Endothelial cell (in vitro differentiated cells): ENCODE measurements at regions not wholly inside any gene's neighbourhood (a gene's known extent, or its start where the extent isn't known, plus 50 kb on each side); places are given as distances from the start of the nearest gene placed in this dataset.
"Not testable (repeated sequence)": the region's sequence is repeated elsewhere in the genome, so short reads cannot be mapped to it uniquely, and the experiment has no call there.

Source experiments
- DNase-seq: peaks from one replicate; pipeline ENCODE4 v3.0.0; 2021; ENCODE audit warnings: low spot score
- H3K27ac Mint-ChIP-seq: one replicate; pipeline ENCODE4 v1.8.0; 2021; ENCODE audit warnings: mixed read lengths, inconsistent platforms; ENCODE audit not compliant: unreplicated experiment
- H3K27me3 Mint-ChIP-seq: one replicate; pipeline ENCODE4 v1.8.0; 2021; ENCODE audit warnings: mild to moderate bottlenecking, moderate library complexity, mixed read lengths, inconsistent platforms; ENCODE audit not compliant: unreplicated experiment
- H3K36me3 Mint-ChIP-seq: one replicate; pipeline ENCODE4 v1.8.0; 2021; ENCODE audit warnings: mild to moderate bottlenecking, low read depth, mixed read lengths, inconsistent platforms; ENCODE audit not compliant: unreplicated experiment
- H3K4me1 Mint-ChIP-seq: one replicate; pipeline ENCODE4 v1.8.0; 2021; ENCODE audit warnings: mild to moderate bottlenecking, mixed read lengths, inconsistent platforms; ENCODE audit not compliant: unreplicated experiment
- H3K4me3 Mint-ChIP-seq: one replicate; pipeline ENCODE4 v1.8.0; 2021; ENCODE audit warnings: mild to moderate bottlenecking, mixed read lengths, inconsistent platforms; ENCODE audit not compliant: unreplicated experiment
- H3K9me3 Mint-ChIP-seq: one replicate; pipeline ENCODE4 v1.8.0; 2021; ENCODE audit warnings: mixed read lengths, inconsistent platforms; ENCODE audit not compliant: unreplicated experiment
- CTCF ChIP-seq: fragments of 200-600 bp; sonication (generic); IDR thresholded peaks from one replicate; pipeline ENCODE4 v1.5.0; 2021; ENCODE audit warnings: antibody characterized with exemption; ENCODE audit not compliant: unreplicated experiment

DNA sequence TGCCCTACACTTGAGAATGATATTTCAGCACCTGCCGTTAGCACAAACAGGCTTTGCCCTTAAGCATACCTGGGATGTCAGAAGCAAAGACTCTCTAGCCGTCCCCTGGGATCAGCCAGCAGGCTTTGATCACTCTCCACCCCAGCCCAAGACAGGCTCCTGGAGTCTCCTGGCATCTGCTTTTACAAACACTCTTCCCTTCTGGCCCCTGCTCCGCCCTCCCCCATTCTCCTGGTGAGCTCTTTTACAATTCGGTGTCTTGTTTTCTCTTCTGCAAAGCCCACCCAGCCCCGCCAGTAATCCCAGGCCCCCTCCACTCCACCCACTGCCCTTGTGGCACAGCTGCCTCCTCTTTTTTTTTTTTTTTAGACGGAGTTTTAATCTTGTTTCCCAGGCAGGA lies 50.4 kb downstream of the KATNIP start:
- peaks cover 12% of the 10 kb centered on the region for H3K36me3 Mint-ChIP-seq
- H3K4me3 Mint-ChIP-seq = no peak overlapping the region
- H3K27ac Mint-ChIP-seq = no peak overlapping the region
- TF ChIP-seq CTCF = no peak
- no peak for DNase-seq
- no peaks in the 10 kb centered on the region for H3K9me3 Mint-ChIP-seq
- peaks cover 6% of the 10 kb centered on the region for H3K27me3 Mint-ChIP-seq
- peaks cover 13% of the 10 kb centered on the region for H3K4me1 Mint-ChIP-seq

DNA sequence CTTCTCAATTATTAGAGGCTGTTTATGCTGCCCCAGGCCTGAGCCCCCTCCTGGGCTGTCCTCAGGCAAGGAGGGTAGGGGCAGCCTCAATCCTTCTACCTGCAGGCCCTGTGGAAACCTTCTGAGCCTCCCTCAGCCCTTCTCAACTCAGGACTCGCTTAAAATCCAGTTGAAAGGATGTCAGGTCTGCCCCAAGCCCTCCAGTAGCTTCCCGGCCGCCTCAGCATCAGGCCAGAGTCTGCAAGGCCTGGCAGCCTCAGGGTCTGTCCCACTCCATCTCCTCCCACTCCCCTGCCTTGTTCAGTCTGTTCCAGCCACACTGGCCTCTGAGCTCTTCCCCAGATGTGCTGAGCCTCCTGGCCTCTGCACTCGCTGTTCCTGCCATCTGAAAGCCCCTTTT lies 52.2 kb downstream of the KATNIP start:
- H3K9me3 Mint-ChIP-seq = no peaks in the 10 kb centered on the region
- no peak overlapping the region for H3K4me3 Mint-ChIP-seq
- H3K4me1 Mint-ChIP-seq = peaks cover 6% of the 10 kb centered on the region
- no peak overlapping the region for H3K27ac Mint-ChIP-seq
- peaks cover 3% of the 10 kb centered on the region for H3K27me3 Mint-ChIP-seq
- no peak for TF ChIP-seq CTCF
- no peak for DNase-seq
- peaks cover 15% of the 10 kb centered on the region for H3K36me3 Mint-ChIP-seq

DNA sequence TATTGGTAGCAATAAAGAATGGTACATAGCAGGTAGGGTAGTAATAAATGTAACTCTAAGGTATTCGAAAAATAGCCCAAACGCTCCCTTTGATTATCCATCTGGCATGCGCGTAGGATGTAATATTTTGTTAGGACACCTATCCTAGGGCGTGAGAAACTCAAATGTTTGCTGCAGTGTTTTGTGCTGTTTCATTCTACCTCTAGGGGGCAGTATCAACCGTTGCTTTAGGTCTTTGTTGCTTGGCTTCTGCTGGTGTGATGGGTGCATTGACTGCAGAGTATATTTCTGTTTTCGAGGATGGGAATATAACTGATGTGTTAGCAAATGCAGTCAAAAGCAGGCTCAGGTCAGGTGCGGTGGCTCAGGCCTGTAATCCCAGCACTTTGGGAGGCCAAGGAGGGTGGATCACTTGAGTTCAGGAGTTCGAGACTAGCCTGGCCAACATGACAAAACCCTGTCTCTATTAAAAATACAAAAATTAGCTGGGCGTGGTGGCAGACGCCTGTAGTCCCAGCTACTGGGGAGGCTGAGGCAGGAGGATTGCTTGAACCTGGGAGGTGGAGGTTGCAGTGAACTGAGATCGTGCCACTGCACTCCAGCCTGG lies 55.7 kb downstream of the KATNIP start:
- H3K4me1 Mint-ChIP-seq, H3K4me3 Mint-ChIP-seq, H3K36me3 Mint-ChIP-seq, H3K27ac Mint-ChIP-seq, H3K9me3 Mint-ChIP-seq, H3K27me3 Mint-ChIP-seq: not testable (repeated sequence)
- peak; percentile 79 for TF ChIP-seq CTCF
- DNase-seq = peak; percentile 39

DNA sequence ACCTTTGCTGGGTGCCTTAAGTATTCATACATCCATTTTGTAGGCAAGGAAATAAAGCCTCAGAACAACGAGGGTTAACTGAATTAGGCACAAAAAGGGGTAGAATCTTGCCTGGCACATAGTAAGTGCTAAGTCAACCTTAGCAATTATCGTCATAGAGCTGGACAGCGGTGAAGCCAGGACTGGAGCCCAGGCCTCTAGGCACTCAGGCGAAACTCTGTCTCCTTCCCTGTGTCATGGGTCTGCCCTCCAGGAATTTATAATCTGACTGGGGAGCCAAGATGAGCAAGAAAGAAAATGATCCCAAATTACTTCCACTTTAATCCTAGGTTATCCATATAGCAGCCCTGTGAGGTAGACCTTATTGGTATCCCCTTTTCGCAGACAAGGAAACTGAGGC lies 61.4 kb downstream of the KATNIP start:
- H3K27me3 Mint-ChIP-seq = peaks cover 3% of the 10 kb centered on the region
- no peak for TF ChIP-seq CTCF
- DNase-seq = no peak
- H3K4me3 Mint-ChIP-seq = no peak overlapping the region
- H3K9me3 Mint-ChIP-seq = no peaks in the 10 kb centered on the region
- H3K4me1 Mint-ChIP-seq = no peaks in the 10 kb centered on the region
- peaks cover 6% of the 10 kb centered on the region for H3K36me3 Mint-ChIP-seq
- H3K27ac Mint-ChIP-seq = no peak overlapping the region

GRCh38 chr16:27613238-27613791 lies 63.4 kb downstream of the KATNIP start:
- Mint-ChIP-seq H3K36me3 (no peaks in the 10 kb centered on the region), H3K27me3 (peaks cover 2% of the 10 kb centered on the region), H3K9me3 (no peaks in the 10 kb centered on the region), H3K4me3 (no peak overlapping the region), H3K27ac (no peak overlapping the region), H3K4me1 (no peaks in the 10 kb centered on the region)
- DNase-seq = no peak
- TF ChIP-seq CTCF = no peak
